ENCODE measurements at regions not wholly inside any gene's neighbourhood (a gene's known extent, or its start where the extent isn't known, plus 50 kb on each side); places are given as distances from the start of the nearest gene placed in this dataset.
"Not testable (repeated sequence)": the region's sequence is repeated elsewhere in the genome, so short reads cannot be mapped to it uniquely, and the experiment has no call there.

DNA sequence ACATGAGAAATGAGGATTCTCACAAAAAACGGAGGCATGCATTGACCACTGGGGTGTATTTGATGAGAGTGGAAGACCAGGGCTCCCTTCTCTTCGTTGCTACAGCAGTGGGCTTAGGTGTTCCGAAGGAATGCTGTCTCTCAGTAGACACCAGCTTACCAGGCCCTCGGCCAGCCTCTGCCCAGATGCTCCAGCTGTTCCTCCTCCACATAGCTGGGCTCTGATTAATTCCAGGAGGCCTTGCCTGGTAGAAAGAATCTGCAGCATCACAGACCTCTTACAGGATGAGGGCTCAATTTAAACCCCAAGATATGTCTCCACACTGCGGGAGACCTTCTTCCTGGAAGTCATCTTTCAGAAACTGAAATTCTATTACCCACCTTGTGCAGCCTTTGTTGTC is 346.6 kb upstream of the TENM3 start:
- DNase-seq (ENCODE audit: low spot score), result peak; percentile 27

DNA sequence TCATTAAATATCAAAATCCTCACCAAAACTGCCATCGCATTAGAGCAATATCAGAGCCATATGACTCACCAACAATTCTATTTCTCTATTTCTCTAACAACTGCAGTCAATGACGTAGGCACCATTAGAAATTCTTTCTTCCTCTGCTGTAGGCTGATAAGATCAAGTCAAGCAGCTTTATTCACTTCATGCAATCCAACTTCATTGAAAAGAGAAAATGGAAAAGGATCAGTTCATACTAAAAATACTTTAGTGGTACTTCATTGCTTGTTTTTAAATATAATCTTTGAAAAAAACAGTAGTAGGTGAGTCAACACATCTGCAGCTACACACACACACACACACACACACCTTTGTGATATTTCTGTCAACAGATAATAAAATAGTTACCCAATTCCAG is 345.3 kb upstream of the TENM3 start:
- DNase-seq (ENCODE audit: low spot score), result peak; percentile 2

- DNase-seq (ENCODE audit: low spot score), result not testable (repeated sequence)
These were observed 340.8 kb upstream of the TENM3 start for GRCh38 chr4:181902404-181902803.

GRCh38 chr4:181905708-181906107 is 337.5 kb upstream of the TENM3 start:
- no peak for DNase-seq (ENCODE audit: low spot score)

GRCh38 chr4:181908168-181908567 is 335.0 kb upstream of the TENM3 start:
- no peak for DNase-seq (ENCODE audit: low spot score)

DNA sequence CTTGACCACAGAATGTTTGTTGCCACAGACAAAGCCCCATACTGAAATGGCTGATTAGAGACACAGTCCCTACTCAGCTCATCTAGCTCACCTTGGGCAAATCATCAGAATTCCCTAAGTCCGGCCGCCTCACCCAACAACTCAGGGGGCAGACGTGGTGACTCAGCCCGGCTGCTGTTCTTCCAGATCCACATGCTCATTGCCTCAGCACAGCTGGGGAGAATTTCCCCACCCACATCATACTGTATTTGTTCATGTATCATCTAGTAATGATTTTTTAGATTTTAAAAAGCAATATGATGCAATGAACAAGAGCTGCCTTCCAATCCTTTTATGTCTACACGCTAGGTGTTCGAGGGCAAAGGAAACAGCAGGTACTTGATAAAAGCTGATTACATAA is 333.8 kb upstream of the TENM3 start:
- DNase-seq (ENCODE audit: low spot score), result peak; percentile 52

GRCh38 chr4:181911420-181911819 is 331.8 kb upstream of the TENM3 start:
- DNase-seq (ENCODE audit: low spot score), result peak; percentile 22

DNA sequence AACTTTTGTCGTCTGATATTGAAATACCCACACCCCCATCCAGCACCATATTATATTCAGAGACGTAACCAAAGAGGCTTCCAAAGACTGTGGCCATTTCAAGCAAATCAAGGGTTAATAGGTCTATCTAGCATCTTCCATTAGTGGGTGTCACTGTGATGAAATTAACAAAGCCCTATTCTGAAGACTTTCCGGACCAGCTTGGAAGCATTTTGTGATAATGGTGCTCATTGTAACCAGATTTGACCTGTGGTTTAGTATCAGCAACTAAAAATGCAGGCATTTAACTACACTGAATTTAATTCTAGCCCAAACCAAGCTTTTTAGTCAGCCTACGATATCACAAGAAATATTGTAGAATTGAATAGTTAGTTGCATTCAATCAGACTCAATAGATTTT is 309.7 kb upstream of the TENM3 start:
- no peak for DNase-seq (ENCODE audit: low spot score)

DNA sequence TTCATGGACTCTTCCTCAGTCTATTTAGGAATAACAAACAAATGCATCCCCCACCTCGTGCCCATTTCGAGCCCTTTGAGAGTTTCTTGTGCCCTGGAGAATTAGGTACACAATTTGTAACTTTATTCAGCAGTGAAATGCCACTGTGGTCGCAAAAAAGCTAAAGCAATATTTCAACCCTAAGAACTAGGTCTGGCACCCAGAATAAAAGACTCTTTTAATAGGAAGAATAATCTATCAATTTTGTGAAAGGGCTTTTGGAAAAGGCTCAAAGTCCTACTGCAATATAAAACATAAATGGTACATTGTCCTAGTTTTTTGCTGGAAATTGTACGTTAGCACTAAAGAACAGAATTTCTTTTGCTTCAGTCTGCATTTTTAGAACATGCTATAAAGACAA is 304.6 kb upstream of the TENM3 start:
- DNase-seq (ENCODE audit: low spot score), result no peak

GRCh38 chr4:181939199-181939945 is 303.8 kb upstream of the TENM3 start:
- DNase-seq (ENCODE audit: low spot score), result peak; percentile 21

DNA sequence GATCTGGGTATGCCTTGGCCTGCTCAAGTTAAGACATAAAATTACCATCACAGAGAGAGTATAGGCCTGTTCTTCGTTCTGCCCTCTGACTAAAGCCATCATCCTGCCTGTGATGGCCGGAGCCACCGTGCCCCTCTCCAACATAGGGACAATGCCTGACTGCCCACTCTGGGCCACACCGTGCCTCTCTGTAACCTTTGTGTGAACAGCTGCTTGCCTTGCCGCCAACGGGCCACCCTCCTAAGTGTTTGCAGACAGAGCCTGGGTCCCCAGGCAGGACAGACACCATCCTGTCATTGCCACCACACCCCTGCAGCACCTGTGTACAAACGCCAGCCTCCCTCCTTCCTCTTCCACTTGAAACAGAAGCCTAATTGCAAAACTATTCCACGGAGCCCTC is 298.7 kb upstream of the TENM3 start:
- no peak for DNase-seq (ENCODE audit: low spot score)

GRCh38 chr4:181946902-181947301 is 296.3 kb upstream of the TENM3 start:
- no peak for DNase-seq (ENCODE audit: low spot score)

DNA sequence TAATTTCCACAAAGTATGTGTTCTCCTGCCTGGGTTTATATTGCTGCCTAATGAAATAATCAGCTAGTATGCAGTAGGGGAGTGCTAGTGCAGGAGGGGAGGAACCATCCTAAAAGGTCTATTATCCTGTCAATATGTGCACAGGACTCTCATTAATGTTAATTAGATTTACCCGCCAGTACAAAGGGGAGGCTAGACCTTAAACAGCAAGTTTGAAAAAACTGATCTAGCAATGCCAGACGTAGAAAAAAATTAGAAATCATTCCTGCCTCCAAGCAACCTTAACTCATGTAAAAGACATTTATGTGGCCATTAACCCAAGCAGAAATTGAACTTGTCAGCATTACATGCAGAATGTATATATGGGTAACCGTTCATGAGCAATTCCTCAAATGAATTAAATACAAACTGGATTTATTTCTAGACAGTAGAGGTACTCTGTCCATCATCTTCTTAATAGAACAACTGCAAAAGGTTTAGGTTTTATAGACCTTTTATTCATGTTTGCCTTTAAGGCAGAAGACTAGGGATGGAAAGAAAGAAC is 294.3 kb upstream of the TENM3 start:
- DNase-seq (ENCODE audit: low spot score), result no peak

- no peak for DNase-seq (ENCODE audit: low spot score)
These were observed 293.4 kb upstream of the TENM3 start for GRCh38 chr4:181949704-181950312.

- no peak for DNase-seq (ENCODE audit: low spot score)
These were observed 292.7 kb upstream of the TENM3 start for GRCh38 chr4:181950372-181951127.

GRCh38 chr4:181951265-181951664 is 291.9 kb upstream of the TENM3 start:
- no peak for DNase-seq (ENCODE audit: low spot score)

DNA sequence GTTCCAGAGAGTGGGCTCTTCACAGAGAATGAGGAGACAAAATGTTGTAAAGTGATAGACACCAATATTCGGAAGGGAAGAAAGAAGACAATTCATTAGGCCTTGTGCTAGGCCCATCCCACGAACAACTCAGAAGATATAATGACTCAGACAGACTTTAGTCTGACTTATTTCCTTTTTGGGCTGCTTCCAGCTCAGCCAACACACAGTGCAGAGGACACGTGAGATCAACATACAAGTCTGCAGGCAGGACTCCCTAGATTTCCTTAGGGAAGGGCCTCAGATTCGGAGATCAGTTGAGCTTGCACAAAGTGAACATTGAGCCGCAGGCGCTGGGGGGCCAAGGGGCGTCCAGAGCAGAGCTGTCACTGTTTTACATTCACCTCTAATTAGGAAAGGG is 290.7 kb upstream of the TENM3 start:
- peak; percentile 78 for DNase-seq (ENCODE audit: low spot score)

DNA sequence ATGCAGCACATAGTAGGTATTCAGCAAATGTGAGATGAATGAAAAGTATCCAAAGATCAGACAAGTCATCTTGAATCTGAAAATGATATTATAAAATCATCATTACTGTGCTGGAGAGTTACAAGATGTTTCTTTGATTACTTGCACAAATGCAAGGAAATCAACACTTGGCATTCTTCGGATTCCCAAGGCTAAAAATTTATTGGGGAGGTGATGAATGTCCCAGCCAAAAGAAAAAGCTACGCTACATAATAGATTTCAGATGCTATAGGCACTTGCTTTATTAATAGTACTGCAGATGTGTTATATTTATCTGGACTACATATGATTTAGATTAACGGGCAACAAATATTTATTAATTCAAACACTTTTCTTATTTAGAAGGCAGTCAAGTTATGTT is 286.7 kb upstream of the TENM3 start:
- DNase-seq (ENCODE audit: low spot score), result no peak

DNA sequence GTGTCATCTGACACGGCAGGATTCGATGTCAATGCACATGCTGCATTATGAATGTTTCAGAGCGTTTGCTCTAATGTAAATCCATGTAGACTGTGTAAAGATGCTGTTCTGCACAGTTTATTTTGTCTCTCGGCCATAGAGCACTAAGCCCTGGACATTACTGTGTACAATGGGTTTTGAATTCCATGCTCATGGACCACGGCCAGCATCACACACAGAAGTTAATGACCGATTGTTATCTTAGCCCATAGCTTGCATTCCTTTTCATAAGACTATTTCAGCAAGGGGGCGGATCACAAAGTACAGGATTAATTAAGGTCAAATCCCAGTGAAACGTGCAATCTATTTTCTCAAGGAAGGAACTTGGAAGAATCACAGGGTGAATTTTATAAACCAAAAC is 286.1 kb upstream of the TENM3 start:
- peak; percentile 69 for DNase-seq (ENCODE audit: low spot score)

DNA sequence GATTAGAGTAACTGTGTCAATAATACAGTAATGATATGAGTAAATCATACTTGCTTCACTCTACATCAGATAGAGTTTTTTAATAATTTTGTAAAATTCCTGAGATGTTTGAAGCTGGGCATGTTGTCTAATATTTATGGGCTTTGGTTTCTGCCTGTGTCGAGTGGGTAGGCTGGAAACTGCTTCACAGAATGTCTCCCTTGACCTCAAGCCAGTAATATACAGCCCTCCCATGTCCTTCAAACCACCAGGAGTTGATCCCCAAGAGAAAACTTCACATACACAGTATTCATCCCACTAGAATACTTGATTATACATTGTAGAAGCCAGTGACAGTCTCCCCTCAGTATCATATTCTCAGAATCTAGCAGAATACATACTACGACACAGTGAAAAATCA is 284.8 kb upstream of the TENM3 start:
- DNase-seq (ENCODE audit: low spot score), result no peak

DNA sequence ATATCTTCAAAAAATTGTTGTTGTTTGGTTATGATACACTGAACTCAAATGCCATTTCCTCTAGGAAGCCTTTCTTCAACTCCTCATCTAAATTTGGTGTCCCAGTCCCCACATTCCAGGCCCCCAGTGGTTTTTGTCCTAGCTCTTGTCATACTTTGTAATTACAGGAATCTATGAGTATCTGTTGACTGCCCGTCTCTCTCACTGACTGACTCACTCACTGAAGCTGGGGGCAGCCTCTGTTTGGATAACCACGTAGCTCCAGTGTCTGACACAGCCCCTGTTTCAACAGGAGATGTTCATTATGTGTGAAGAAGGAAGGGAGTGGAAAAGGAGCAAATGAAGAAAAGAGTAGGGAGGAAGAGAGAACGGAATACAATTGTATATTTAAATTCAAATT is 284.1 kb upstream of the TENM3 start:
- DNase-seq (ENCODE audit: low spot score), result peak; percentile 70

- DNase-seq (ENCODE audit: low spot score), result no peak
These were observed 282.8 kb upstream of the TENM3 start for GRCh38 chr4:181960384-181960783.

DNA sequence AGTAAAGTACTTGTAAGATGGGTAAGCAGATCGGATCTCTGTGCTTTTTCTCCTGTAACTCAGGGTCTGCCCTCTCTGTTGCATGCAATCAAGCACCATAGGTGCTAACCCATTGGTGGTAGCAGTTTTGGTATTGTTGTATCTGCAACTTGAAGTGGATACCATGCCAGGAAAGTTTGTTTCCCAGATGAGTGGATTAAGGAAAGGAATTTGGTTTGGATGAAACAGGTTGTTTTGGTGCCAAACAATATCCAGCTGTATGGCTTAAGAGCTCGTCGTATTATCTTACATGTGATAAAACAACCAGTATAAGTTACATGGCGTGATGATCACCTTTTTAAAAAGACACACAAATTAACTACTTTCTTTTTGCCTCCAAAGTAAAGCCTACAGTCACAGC is 280.9 kb upstream of the TENM3 start:
- DNase-seq (ENCODE audit: low spot score), result no peak

All from AG08395 (cell line).